OCI-M2 (cell line): ENCODE measurements at regions not wholly inside any gene's neighbourhood (a gene's known extent, or its start where the extent isn't known, plus 50 kb on each side); places are given as distances from the start of the nearest gene placed in this dataset.

Experiments
- DNase-seq: peaks from one replicate; lab custom pipeline; 2025; ENCODE audit not compliant: unreplicated experiment; lab: John Stamatoyannopoulos, UW

GRCh38 chr2:128467321-128467969 is 148.8 kb upstream of the HS6ST1 start:
- no peak for DNase-seq

GRCh38 chr2:128468186-128468920 is 149.7 kb upstream of the HS6ST1 start:
- DNase-seq = no peak

DNA sequence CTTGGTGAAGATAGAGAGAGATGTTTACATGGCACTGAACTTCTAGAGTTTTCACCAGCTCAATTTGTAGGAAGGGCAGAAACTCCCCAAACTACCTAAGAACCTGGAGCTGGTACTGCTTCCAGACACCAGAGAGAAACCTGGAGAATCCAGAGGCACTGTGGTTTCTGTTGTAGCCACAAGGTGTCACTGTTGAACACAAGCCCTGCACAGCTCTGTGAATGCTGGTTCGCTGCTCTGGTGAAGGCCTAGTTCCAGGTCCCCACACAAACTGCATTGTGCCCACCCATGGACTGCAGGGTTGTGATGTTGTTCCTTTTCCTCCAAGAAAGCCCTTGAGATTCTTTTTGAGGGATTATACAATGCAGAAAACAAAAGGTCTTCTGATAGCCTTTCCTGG is 150.5 kb upstream of the HS6ST1 start:
- no peak for DNase-seq

GRCh38 chr2:128469875-128470274 is 151.2 kb upstream of the HS6ST1 start:
- DNase-seq = no peak

DNA sequence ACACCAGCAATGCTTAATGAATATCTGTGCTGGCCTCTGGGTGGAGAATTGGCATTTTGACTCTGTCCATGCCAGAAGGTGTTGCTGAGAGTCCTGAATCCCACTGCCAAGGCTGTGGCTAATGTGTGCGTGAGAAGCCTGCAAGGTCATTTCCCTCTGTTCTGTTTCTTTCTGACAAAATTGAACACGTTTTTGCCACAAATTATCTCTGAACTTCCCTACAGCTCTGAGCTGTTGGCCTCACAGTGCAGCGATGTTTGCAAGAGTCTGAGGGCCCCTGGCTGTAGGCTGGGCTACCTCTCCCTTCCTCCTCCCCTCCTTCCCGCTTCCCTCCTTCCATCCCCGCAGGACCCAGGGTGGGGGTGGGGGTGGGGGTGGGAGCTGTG is 154.1 kb upstream of the HS6ST1 start:
- DNase-seq = no peak

DNA sequence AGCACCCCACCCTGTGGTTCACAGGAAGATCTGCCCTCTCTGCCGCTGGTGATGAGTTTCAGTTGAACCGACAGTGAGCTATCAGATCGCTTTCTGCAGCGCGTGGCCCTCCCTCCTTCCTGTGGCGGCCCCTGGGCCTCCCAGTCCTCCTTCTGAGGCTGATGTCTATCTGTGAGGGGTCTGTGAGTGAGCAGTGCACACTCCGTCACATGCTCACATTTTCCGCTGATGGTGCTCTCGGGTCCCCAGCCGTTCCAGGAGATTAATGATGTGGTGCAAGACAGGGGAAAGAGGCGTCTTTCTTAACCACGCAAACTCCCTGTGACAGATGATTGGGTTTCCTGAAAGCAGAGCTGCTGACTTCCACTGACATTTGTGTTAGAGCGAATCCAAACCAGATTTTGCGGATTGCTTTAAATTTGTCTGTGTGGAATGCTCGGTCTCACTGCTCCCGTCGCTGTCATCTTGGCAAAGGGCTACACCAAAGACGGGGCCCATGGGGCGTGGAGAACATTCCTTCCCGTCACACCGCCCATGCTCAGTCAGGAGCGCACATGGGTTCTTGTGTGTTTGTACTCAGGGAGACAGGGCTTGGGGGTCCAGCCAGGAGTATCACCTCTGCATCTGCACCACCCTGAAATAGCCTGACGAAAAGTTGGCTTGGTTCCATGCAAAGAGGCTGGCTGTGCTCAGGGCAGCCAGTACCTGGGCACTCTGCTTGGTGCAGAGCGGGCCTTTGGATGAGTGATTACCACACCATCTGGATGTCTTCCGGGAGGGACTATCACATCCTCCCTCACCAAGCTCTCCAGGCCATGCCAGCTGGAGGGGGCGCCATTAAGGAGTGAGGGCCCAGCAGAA is 154.7 kb upstream of the HS6ST1 start:
- DNase-seq = no peak

DNA sequence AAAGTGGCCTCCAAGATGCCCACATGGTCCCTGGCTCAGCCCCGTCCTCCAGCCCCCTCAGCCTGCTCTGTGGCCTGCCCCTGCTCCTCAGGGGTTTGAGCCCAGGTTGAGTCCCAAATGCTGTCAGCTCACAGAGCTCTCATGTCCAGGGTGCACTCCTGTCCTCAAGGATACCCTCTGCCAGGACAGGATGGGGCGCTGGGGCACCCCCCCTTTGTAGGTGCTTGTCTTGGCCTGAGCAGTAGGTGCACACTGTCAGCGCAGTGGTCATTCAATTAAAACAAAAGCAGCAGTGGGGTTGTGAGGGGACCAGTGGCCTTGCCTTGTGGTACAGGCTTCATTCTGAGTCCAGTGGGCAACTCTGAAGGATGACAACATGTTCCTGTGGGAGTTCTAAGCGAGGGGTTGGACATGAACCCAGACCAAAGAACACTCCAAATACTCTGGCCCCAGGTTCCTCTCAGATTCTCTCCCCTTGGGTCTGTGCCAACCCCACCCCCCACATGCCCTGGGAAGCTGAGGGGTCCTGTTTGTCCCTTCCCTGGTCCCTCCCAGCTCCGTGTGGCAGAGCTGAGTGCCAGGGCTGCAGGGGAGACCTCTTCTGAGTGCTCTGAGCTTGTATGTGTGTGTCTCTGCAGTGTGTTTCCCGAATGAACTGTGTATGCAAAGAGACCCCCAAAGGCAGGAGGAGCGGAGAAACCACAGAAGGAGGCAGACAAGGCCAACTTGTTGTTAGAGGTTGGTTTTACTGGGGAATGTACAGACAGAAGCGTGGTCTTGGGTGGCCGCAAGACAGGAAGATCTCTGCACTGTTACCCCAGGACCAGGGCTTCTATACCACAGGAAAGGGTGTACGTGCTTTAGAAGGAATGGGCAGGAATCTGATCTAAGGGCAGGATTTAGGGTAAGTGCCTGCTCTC is 155.6 kb upstream of the HS6ST1 start:
- DNase-seq = no peak

DNA sequence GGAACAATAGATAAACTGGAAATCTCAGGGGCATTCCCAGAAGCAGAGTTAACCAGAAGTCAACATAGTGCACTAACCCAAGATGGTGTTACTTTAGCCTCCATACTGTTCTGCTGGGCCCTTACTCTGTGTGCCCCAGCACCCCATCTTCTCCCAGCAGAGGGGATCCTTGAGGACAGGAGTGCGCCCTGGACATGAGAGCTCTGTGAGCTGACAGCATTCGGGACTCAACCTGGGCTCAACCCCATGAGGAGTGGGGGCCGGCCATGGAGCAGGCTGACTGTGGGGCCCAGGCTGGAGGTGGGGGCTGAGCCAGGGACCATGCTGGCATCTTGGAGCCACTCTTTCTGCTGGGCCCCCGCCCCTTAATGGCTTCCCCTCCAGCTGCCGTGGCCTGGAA is 156.3 kb upstream of the HS6ST1 start:
- no peak for DNase-seq

DNA sequence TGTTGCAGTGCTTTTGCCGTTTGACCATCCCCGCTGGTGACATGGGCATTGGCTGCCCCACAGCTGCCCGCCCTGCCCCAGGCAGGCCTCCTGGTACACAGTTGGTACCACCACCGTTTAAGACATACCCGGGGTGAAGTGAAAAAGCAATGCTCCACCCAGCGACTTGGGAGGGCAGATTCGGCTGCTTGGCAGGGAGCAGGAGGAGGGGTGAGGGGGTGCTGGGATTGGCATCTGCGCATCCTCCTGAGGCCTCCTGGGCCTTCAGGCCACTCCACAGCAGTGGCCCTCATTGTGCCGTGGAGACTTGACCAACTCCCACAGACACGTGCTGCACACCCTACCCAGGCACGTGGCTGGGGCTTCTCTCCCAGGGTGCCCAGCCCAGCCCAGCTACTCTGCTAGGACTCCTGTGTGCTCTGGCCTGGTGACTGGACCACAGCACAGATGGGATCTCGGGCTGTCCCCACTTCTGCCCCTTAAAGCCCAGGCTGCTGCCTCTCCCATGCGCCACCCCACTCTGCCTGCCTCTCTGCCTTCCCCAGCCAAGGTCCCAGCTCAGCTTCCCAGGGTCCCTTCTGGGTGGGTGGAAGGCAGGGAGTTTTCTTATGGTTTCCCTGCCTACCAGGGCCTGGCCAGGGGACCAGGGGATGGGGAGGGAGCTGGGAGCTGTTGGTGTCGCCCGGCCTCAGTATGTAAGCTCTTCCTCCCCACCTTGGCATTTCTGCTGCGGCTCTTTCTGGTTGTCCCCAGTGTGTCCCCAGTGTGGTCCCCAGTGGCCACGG is 157.0 kb upstream of the HS6ST1 start:
- no peak for DNase-seq

- DNase-seq = no peak
These were observed 158.6 kb upstream of the HS6ST1 start for GRCh38 chr2:128477026-128477820.

DNA sequence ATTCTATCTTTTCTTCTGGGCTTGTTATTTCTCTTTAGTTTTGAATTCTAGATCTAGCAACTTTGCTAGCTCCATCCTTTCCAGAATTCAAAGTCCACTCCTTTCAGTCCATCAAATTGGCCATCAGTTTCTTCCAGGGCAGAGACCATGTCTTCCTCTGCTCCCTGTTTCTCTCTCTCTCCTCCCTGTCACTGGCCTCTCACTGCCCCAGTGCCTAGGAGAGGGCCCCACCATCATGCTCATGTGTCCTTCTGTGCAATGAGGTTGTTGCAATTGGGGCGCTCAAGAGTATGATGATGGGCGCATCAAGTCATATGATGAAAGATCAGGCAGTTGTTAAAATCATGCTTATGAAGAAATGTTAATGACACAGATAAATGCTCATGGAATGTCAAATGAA is 159.2 kb upstream of the HS6ST1 start:
- DNase-seq = no peak

- no peak for DNase-seq
These were observed 167.3 kb upstream of the HS6ST1 start for GRCh38 chr2:128485761-128486639.

GRCh38 chr2:128486640-128487375 is 168.1 kb upstream of the HS6ST1 start:
- DNase-seq = no peak

DNA sequence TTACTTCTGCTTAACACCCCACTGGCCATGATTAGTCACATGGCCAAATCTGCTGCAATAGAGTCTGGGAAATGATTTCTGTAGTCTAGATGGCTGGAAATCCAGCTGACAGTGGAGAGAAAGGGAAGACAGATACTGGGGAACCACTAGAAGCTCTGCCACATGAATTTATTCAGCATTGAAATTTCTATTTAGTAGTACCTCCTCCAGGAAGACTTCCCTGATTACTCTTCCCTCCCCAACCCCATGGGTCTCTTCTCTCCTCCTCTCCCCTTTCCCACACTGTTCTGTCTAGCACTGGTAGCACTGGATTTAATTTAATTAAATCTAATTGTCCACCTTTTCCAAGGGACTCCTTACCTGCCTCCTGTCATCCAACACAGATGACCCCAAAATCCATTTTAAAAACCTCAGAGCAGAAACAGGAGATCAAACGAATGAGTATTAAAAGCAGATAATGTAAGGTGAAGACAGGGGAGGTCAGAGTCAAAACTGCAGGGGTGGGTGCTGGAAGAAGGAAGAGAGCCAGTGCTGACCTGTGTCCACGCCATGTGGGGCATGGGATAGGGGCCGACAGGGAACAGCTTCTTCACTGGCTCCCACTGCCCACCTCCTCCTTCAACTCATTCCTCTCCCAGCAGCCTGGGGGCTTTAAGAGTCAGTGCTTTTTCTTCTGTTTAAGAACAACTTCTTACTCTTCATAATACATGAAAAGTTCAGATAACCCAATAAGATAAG is 169.2 kb upstream of the HS6ST1 start:
- no peak for DNase-seq

DNA sequence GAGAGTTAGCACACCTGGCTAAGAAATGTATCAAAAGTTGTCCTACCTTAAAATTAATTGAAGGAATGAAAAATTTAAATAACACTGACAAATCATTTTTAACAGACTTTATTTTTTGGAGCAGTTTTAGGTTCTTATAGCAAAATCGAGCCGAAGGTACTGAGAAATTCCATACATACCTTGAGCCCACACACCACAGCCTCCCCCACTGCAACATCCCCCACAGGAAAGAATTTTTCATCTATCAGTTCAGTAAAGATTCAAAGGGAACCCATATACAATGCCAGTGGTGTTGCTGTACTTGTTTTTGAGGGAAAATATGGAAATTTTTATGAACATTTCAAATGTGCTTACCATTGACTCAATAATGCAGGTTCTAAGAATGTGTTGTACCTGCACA is 169.8 kb upstream of the HS6ST1 start:
- DNase-seq = no peak

DNA sequence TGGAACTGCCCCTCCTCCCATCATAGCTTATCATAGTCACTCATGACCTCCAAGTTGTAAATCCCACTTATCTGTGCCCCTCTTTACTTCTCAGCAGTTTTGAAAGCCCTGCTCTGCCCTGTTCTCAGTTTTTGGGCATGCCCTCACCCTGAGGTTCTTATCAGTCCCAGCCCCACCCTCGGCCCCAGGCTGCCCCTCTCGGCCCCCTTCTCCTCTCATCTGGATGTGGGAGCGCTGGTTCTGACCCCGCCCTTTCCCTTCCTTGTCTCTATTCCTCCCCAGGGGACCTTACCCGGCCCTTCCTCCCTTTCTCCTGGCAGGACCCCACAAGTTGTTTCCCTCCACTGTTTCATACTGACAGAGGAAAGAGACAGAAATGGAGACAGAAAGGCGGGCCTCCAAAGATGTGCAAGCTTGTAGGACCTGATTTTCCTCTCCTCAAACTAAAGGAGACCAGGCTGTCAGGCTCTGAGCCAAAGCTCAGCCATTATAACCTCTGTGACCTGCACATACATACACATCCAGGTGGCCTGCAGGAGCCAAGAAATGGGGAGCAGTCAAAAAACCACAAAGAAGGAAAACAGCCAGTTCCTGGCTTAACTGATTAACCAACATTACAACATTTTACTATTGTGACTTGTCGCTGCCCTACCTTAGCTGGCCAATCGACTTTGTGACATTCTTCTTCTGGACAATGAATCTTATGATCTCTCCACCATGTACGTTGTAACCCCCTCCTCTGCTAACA is 171.0 kb upstream of the HS6ST1 start:
- DNase-seq = no peak
